LNCaP clone FGC (cell line): ENCODE measurements at regions not wholly inside any gene's neighbourhood (a gene's known extent, or its start where the extent isn't known, plus 50 kb on each side); places are given as distances from the start of the nearest gene placed in this dataset.
A peak's percentile ranks its signal among the peaks of the same experiment; 100 is the strongest.

Experiments
- DNase-seq: peaks from one replicate; pipeline ENCODE4 v3.0.0-alpha.2; 2011; ENCODE audit warnings: low read depth
- H3K4me3 ChIP-seq: 2 replicates; pipeline ENCODE4 v1.5.1; 2011; ENCODE audit warnings: mild to moderate bottlenecking, low read depth, low read length, control low read depth
- TF ChIP-seq, protein P1 (sequence below): IDR thresholded peaks from 2 replicates; pipeline ENCODE4 v1.5.1; 2012; ENCODE audit warnings: mild to moderate bottlenecking; ENCODE audit not compliant: control insufficient read depth, insufficient read depth; ENCODE audit errors: extremely low read depth

DNA sequence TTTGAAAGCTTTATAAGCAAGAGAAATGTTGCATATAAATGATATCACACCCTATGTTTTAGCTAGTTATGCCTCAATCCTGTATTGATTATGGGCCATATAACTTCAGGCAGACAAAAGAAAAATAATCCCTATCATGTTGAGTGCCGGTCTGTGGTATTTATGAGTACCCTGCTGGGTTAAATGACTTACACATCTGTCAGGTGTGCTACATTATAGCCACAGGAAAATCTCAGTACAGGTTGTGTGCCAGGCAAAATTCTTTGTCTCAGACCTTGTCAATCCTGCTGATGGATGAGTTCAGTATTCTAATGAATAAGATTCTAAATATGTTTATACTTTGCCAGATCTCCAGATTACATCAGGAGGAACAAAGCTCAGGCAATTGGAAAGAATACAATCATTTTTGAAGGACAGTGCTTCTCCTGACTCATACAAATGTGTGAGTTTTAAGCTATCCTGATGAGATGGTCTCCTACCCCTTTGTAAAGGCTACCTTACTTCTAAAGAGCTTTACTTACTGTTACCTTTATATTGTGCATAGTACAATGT, 109.8 kb upstream of the FOXG1 start:
- no peak for DNase-seq
- no peak overlapping the region for H3K4me3 ChIP-seq
- TF ChIP-seq, protein P1, sequence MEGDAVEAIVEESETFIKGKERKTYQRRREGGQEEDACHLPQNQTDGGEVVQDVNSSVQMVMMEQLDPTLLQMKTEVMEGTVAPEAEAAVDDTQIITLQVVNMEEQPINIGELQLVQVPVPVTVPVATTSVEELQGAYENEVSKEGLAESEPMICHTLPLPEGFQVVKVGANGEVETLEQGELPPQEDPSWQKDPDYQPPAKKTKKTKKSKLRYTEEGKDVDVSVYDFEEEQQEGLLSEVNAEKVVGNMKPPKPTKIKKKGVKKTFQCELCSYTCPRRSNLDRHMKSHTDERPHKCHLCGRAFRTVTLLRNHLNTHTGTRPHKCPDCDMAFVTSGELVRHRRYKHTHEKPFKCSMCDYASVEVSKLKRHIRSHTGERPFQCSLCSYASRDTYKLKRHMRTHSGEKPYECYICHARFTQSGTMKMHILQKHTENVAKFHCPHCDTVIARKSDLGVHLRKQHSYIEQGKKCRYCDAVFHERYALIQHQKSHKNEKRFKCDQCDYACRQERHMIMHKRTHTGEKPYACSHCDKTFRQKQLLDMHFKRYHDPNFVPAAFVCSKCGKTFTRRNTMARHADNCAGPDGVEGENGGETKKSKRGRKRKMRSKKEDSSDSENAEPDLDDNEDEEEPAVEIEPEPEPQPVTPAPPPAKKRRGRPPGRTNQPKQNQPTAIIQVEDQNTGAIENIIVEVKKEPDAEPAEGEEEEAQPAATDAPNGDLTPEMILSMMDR: no peak

DNA sequence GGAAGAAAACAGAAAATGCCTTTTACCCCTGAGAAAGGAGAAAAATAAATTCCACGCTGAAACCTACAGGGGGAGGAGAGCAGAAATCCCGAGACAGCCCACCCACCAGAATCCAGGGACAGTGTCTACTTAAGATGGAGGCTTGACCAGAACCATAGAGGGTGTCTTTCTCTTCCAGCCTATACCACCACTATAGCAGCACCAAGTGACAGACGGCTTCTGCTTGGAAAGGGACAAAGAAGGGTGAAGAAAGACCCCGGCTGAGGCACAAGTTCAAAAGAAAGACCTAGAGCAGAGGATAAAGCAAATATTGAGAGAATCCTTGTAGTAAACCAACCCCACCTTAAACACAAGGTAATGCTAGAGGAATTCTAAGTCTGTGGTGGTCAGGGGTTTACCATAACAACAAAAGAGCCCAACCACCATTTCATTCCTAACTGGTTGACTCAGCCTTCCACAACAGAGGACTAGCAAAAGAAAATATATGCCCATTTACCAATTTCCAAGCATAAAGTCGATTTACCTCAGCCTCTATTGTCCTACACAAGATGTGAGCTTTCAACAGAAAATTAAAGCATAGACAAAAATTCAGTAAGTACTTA, 105.3 kb upstream of the FOXG1 start:
- TF ChIP-seq, protein P1: no peak
- H3K4me3 ChIP-seq: no peak overlapping the region

DNA sequence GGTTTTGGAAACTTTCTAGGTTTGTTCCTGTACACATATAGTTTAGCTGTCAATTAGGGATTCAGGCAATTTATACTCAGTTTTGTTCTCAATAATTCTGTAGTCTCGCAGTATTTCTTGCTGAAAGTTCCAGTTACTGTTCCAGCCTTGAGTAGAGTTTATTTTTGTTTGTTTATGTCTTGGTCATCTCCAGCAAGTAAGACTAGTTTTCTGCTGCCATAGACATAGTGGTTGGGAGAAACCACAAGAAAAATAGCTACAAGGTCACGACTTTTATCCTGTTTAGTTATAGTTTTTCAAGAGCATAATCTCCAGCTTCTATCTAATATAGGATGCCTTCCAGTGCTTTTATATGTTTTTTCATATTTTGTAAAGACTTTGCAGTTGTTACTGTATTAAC, 99.6 kb upstream of the FOXG1 start:
- no peak for DNase-seq
- TF ChIP-seq, protein P1: no peak
- no peak overlapping the region for H3K4me3 ChIP-seq

More for the DNA sequence above, 105.3 kb upstream of the FOXG1 start:
- DNase-seq: no peak

DNA sequence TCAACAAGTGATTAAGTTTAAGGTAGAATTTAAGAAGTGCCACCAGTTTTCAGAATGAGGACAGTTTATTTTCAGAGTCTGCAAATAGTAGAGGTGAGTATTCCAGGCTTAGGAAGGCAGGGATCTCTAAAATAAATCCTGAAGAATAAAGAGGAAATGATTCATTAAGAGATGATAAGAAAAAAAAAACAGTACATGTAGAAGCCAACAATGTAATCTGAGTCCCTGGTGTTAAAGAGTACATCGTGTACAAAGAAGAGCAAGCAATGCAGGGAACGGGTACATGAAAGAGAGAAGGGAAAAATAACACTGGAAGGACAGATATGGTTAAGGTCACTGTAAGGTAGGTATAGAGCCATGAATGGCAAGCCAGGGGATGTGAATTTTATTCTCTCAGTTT, 95.2 kb upstream of the FOXG1 start:
- H3K4me3 ChIP-seq: no peak overlapping the region
- DNase-seq: peak; percentile 47
- TF ChIP-seq, protein P1: no peak

DNA sequence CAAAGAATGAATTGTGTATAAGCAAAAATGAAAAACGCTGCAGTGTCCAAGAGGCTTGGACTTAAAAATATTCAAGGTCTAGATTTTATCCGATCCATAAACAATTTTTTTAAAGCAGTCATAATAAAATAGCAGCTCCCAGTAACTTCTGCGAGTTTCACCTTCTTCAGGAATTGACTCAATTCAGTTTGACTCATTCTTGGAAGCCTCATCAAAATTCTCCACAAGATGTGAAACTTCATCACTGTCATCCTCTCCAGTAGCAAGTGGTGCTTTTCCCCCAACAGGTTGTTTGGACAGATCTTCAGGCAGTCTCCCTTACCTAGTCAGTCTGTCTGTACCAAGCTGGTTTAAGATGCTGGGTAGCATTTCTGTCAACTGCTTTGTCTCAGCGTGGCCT, 93.5 kb upstream of the FOXG1 start:
- TF ChIP-seq, protein P1: no peak
- DNase-seq: no peak
- H3K4me3 ChIP-seq: no peak overlapping the region

DNA sequence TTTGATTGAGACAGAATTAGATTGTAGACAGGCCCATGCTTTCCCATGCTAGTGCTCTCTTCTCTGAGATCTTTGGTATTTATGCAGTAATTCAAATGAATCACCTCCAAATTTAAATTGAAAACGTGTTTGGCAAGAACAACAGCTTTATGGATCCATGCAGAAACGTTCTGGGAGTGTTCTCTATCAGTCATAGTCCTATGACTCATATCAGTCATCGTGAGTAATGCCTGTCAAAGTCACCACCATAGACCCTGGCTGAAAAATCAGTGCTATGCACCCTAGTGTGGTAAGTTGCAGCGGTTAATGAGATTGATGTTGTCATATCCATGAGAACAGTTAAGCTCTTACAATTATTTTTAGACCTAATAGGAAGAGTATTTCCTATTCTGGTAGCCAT, 90.1 kb upstream of the FOXG1 start:
- H3K4me3 ChIP-seq: no peak overlapping the region
- DNase-seq: no peak
- TF ChIP-seq, protein P1: no peak

DNA sequence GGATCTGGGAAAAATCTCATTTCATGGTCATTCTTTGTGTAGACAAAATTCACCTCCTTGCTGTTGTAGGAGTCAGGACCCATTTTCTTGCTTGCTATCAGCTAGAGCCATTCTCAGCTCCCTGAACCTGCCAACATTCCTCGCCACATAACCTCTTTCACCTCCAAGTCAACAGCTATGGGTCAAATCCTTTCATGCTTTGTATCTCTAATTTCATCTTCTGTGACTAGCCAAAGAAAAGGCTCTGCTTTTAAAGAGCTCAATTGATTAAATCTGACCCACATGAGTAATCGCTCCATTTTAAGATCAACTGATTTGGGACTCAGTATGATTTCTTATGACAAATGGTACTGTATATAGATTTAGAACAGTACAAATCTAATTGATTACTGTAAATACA, 89.2 kb upstream of the FOXG1 start:
- TF ChIP-seq, protein P1: no peak
- no peak overlapping the region for H3K4me3 ChIP-seq
- no peak for DNase-seq
